ENCODE measurements at regions not wholly inside any gene's neighbourhood (a gene's known extent, or its start where the extent isn't known, plus 50 kb on each side); places are given as distances from the start of the nearest gene placed in this dataset.

DNA sequence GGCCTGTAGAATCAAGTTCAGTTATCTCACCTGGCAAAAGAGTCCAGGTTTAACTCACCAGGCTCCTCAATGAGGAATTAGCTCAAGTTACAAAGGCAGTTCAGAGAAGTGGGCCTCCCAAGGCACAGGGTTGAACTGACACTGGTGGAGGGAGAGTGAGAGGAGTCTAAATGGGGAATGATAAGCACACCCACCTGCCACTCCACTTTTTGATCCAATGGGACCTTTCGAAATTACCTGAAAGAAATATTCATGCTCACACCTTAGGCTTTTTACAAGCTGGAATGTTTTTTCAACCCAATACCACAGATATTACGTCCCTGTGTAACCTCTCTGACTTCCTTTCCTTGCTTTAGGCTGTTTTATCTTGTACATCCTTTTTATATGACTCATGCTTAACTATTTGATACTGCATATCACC is 642.7 kb upstream of the TENM4 start:
- ChIA-PET SMC1A (ENCODE audit: uncharacterized antibody, unreplicated experiment) (no interaction called here), POLR2A (no interaction called here), RAD21 (ENCODE audit: unreplicated experiment) (no interaction called here), CTCF (no interaction called here)
- Histone ChIP-seq H3K27ac (ENCODE audit: control insufficient read depth, insufficient read depth) (no peak overlapping the region), H2AFZ (ENCODE audit: control insufficient read depth, low read depth, low read length) (no peak overlapping the region), H3K4me2 (ENCODE audit: control insufficient read depth, insufficient read depth) (no peak overlapping the region), H3K27me3 (replicated peaks in 1 of 2; ENCODE audit: control insufficient read depth in 2 of 2, insufficient read depth in 2 of 2, low read length in 1 of 2) (no peaks in the 10 kb centered on the region; a peak in 3 of 4 replicates), H3K4me1 (ENCODE audit: control insufficient read depth, insufficient read depth, low read length) (no peaks in the 10 kb centered on the region), H3K36me3 (ENCODE audit: control insufficient read depth in 2 of 2, insufficient read depth in 2 of 2, low read length in 1 of 2) (no peaks in the 10 kb centered on the region), H3K9ac (ENCODE audit: control insufficient read depth, insufficient read depth, low read length) (no peak overlapping the region), H3K9me3 (replicated peaks; ENCODE audit: control insufficient read depth, insufficient read depth, low read length) (no peaks in the 10 kb centered on the region), H3K4me3 (no peak overlapping the region), H4K20me1 (ENCODE audit: control insufficient read depth, insufficient read depth) (no peaks in the 10 kb centered on the region), H3K79me2 (ENCODE audit: control insufficient read depth, insufficient read depth, low read length) (no peaks in the 10 kb centered on the region)
- no peak for ATAC-seq
- FAIRE-seq, result no peak
- TF ChIP-seq, protein P1, sequence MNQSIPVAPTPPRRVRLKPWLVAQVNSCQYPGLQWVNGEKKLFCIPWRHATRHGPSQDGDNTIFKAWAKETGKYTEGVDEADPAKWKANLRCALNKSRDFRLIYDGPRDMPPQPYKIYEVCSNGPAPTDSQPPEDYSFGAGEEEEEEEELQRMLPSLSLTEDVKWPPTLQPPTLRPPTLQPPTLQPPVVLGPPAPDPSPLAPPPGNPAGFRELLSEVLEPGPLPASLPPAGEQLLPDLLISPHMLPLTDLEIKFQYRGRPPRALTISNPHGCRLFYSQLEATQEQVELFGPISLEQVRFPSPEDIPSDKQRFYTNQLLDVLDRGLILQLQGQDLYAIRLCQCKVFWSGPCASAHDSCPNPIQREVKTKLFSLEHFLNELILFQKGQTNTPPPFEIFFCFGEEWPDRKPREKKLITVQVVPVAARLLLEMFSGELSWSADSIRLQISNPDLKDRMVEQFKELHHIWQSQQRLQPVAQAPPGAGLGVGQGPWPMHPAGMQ (IDR thresholded peaks at IDR 0.05; ENCODE audit: borderline replicate concordance), result no peak
- TF ChIP-seq HDAC6 (IDR thresholded peaks at IDR 0.05; ENCODE audit: unreplicated experiment) (no peak), NFYB (IDR thresholded peaks at IDR 0.05; ENCODE audit: insufficient read depth, low read depth, low read length) (no peak), BMI1 (IDR thresholded peaks at IDR 0.05; ENCODE audit: borderline replicate concordance) (no peak), MXI1 (IDR thresholded peaks at IDR 0.05; ENCODE audit: low read depth, low read length) (no peak), POLR2A (IDR thresholded peaks at IDR 0.05; ENCODE audit: low read depth, low read length) (no peak), ESRRA (IDR thresholded peaks at IDR 0.05; ENCODE audit: low read length) (no peak), SMAD1 (IDR thresholded peaks at IDR 0.05; ENCODE audit: low read depth, partially characterized antibody) (no peak), NRF1 (conservative IDR thresholded peaks at IDR 0.05; ENCODE audit: low read depth, low read length) (no peak), MEF2B (IDR thresholded peaks at IDR 0.05; ENCODE audit: partially characterized antibody, poor library complexity, severe bottlenecking) (no peak)
- intact Hi-C loops (cut with micrococcal nuclease; ENCODE audit: unreplicated experiment) (no loop called here), in situ Hi-C loops (cut with MboI) (no loop called here)
- WGBS (ENCODE audit: insufficient coverage, insufficient replicate concordance, low lambda C conversion rate, missing lambda C conversion rate), result 20% methylated on average over 2 of the region's 2 CpGs
- DNase-seq (ENCODE audit: low read depth, low spot score), result no peak
- BruUV-seq (replicated peaks), result no TSS peak
